PFSK-1 (cell line): ENCODE measurements at regions not wholly inside any gene's neighbourhood (a gene's known extent, or its start where the extent isn't known, plus 50 kb on each side); places are given as distances from the start of the nearest gene placed in this dataset.

ENCODE experiments used
- FOXP2 ChIP-seq: optimal IDR thresholded peaks from 2 replicates; pipeline ENCODE3; 2011; ENCODE audit warnings: borderline replicate concordance, control low read depth, inconsistent platforms; ENCODE audit not compliant: insufficient read depth; ENCODE audit errors: extremely low read length, extremely low read depth
- POLR2AphosphoS5 ChIP-seq: IDR thresholded peaks from 2 replicates; pipeline ENCODE4 v1.6.1; 2012; ENCODE audit warnings: low read depth, mild to moderate bottlenecking, control low read depth, low read length, moderate library complexity
- SIN3A ChIP-seq: IDR thresholded peaks from 2 replicates; pipeline ENCODE4 v1.6.1; 2012; ENCODE audit warnings: mild to moderate bottlenecking, low read length, moderate library complexity, borderline replicate concordance; ENCODE audit not compliant: insufficient read depth
- TAF1 ChIP-seq: IDR thresholded peaks from 2 replicates; pipeline ENCODE4 v1.6.1; 2012; ENCODE audit warnings: low read length, control low read depth, borderline replicate concordance; ENCODE audit not compliant: insufficient read depth
- TF ChIP-seq, protein P1 (sequence below), 2 experiments: IDR thresholded peaks; 2 replicates each; pipeline versions ENCODE4 v1.6.1 to v1.8.0; 2011 to 2012; ENCODE audit warnings: low read depth in 2 of 2, low read length in 2 of 2, control low read depth in 1 of 2, inconsistent platforms in 1 of 2, mild to moderate bottlenecking in 1 of 2, moderate library complexity in 1 of 2; ENCODE audit not compliant: insufficient read depth in 1 of 2

DNA sequence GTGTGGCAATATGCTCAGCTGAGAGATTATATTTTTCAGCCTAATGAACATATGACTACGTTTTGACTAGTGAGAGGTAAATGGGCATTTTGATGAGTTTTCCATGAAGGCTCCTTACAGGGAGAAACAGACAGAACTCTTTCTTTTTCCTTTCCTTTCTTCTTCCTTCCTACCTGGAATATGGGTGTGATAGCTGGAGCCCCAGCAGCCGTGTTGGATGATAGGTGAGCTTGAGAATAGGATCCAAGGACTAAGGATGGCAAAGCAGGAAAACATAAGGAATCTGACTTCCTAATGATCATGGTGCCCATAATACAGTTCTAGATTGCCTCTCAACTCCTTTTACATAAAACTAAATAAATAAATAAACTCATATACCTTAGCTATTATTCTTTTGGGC is 124.0 kb downstream of the MAIP1 start:
- TF ChIP-seq POLR2AphosphoS5 (no peak), TAF1 (no peak), SIN3A (no peak), FOXP2 (no peak)
- TF ChIP-seq, protein P1, sequence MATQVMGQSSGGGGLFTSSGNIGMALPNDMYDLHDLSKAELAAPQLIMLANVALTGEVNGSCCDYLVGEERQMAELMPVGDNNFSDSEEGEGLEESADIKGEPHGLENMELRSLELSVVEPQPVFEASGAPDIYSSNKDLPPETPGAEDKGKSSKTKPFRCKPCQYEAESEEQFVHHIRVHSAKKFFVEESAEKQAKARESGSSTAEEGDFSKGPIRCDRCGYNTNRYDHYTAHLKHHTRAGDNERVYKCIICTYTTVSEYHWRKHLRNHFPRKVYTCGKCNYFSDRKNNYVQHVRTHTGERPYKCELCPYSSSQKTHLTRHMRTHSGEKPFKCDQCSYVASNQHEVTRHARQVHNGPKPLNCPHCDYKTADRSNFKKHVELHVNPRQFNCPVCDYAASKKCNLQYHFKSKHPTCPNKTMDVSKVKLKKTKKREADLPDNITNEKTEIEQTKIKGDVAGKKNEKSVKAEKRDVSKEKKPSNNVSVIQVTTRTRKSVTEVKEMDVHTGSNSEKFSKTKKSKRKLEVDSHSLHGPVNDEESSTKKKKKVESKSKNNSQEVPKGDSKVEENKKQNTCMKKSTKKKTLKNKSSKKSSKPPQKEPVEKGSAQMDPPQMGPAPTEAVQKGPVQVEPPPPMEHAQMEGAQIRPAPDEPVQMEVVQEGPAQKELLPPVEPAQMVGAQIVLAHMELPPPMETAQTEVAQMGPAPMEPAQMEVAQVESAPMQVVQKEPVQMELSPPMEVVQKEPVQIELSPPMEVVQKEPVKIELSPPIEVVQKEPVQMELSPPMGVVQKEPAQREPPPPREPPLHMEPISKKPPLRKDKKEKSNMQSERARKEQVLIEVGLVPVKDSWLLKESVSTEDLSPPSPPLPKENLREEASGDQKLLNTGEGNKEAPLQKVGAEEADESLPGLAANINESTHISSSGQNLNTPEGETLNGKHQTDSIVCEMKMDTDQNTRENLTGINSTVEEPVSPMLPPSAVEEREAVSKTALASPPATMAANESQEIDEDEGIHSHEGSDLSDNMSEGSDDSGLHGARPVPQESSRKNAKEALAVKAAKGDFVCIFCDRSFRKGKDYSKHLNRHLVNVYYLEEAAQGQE (IDR thresholded peaks at IDR 0.05; ENCODE audit: insufficient read depth in 1 of 2, low read depth in 2 of 2, low read length in 2 of 2), result no peak

GRCh38 chr2:200081236-200081635 is 125.9 kb downstream of the MAIP1 start:
- TF ChIP-seq, protein P1 (IDR thresholded peaks at IDR 0.05; ENCODE audit: insufficient read depth in 1 of 2, low read depth in 2 of 2, low read length in 2 of 2), result no peak
- no peak for TF ChIP-seq FOXP2
- TF ChIP-seq SIN3A, result no peak
- TF ChIP-seq POLR2AphosphoS5, result no peak
- TF ChIP-seq TAF1, result no peak

- TF ChIP-seq TAF1, result no peak
- no peak for TF ChIP-seq SIN3A
- TF ChIP-seq, protein P1 (IDR thresholded peaks at IDR 0.05; ENCODE audit: insufficient read depth in 1 of 2, low read depth in 2 of 2, low read length in 2 of 2), result no peak
- TF ChIP-seq FOXP2, result no peak
- TF ChIP-seq POLR2AphosphoS5, result no peak
Observed at GRCh38 chr2:200081811-200082210, 126.4 kb downstream of the MAIP1 start.

- TF ChIP-seq TAF1, result no peak
Observed at GRCh38 chr2:200084036-200084435, 128.7 kb downstream of the MAIP1 start.

- TF ChIP-seq, protein P1 (IDR thresholded peaks at IDR 0.05; ENCODE audit: insufficient read depth in 1 of 2, low read depth in 2 of 2, low read length in 2 of 2), result no peak
- no peak for TF ChIP-seq SIN3A
- TF ChIP-seq POLR2AphosphoS5, result no peak
- TF ChIP-seq TAF1, result no peak
- no peak for TF ChIP-seq FOXP2
Observed at GRCh38 chr2:200086911-200087310, 131.5 kb downstream of the MAIP1 start.
